GM12878 (cell line): ENCODE measurements at regions not wholly inside any gene's neighbourhood (a gene's known extent, or its start where the extent isn't known, plus 50 kb on each side); places are given as distances from the start of the nearest gene placed in this dataset.
"Not testable (repeated sequence)": the region's sequence is repeated elsewhere in the genome, so short reads cannot be mapped to it uniquely, and the experiment has no call there.

ENCODE experiments used
- POLR2A ChIP-seq: IDR thresholded peaks from 2 replicates; pipeline ENCODE4 v1.6.1; 2011; ENCODE audit warnings: low read depth, mild to moderate bottlenecking, low read length
- RAD51 ChIP-seq: fragments of 450-650 bp; IDR thresholded peaks from 2 replicates; pipeline ENCODE4 v1.6.1; 2016; ENCODE audit warnings: moderate library complexity, mild to moderate bottlenecking, inconsistent platforms
- RELB ChIP-seq: fragments of 450-650 bp; IDR thresholded peaks from 2 replicates; pipeline ENCODE4 v1.6.1; 2017; ENCODE audit warnings: low read depth, mild to moderate bottlenecking, moderate library complexity
- SP1 ChIP-seq: IDR thresholded peaks from one replicate; pipeline ENCODE4 v1.6.1; 2011; ENCODE audit warnings: low read depth, low read length
- ZNF24 ChIP-seq: fragments of 450-650 bp; IDR thresholded peaks from 2 replicates; pipeline ENCODE4 v1.6.1; 2017; ENCODE audit warnings: antibody characterized with exemption, mild to moderate bottlenecking
- TF ChIP-seq, protein P1 (sequence below): IDR thresholded peaks from 2 replicates; pipeline ENCODE4 v1.6.1; 2012; ENCODE audit warnings: mild to moderate bottlenecking, low read depth, low read length

DNA sequence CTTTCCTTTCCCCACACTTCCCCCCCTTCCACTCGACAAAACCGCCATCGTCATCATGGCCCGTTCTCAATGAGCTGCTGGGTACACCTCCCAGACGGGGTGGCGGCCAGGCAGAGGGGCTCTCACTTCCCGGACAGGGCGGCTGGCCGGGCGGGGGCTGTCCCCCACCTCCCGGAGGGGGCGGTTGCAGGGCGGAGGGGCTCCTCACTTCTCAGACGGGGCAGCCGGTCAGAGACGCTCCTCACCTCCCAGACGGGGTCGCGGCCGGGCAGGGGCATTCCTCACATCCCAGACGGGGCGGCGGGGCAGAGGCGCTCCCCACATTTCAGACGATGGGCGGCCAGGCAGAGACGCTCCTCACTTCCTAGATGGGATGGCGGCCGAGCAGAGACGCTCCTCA is 74.2 kb upstream of the OSTN start:
- TF ChIP-seq SP1, RELB, ZNF24, RAD51, POLR2A: not testable (repeated sequence)
- TF ChIP-seq, protein P1, sequence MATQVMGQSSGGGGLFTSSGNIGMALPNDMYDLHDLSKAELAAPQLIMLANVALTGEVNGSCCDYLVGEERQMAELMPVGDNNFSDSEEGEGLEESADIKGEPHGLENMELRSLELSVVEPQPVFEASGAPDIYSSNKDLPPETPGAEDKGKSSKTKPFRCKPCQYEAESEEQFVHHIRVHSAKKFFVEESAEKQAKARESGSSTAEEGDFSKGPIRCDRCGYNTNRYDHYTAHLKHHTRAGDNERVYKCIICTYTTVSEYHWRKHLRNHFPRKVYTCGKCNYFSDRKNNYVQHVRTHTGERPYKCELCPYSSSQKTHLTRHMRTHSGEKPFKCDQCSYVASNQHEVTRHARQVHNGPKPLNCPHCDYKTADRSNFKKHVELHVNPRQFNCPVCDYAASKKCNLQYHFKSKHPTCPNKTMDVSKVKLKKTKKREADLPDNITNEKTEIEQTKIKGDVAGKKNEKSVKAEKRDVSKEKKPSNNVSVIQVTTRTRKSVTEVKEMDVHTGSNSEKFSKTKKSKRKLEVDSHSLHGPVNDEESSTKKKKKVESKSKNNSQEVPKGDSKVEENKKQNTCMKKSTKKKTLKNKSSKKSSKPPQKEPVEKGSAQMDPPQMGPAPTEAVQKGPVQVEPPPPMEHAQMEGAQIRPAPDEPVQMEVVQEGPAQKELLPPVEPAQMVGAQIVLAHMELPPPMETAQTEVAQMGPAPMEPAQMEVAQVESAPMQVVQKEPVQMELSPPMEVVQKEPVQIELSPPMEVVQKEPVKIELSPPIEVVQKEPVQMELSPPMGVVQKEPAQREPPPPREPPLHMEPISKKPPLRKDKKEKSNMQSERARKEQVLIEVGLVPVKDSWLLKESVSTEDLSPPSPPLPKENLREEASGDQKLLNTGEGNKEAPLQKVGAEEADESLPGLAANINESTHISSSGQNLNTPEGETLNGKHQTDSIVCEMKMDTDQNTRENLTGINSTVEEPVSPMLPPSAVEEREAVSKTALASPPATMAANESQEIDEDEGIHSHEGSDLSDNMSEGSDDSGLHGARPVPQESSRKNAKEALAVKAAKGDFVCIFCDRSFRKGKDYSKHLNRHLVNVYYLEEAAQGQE = not testable (repeated sequence)
